ENCODE measurements at regions not wholly inside any gene's neighbourhood (a gene's known extent, or its start where the extent isn't known, plus 50 kb on each side); places are given as distances from the start of the nearest gene placed in this dataset.

DNA sequence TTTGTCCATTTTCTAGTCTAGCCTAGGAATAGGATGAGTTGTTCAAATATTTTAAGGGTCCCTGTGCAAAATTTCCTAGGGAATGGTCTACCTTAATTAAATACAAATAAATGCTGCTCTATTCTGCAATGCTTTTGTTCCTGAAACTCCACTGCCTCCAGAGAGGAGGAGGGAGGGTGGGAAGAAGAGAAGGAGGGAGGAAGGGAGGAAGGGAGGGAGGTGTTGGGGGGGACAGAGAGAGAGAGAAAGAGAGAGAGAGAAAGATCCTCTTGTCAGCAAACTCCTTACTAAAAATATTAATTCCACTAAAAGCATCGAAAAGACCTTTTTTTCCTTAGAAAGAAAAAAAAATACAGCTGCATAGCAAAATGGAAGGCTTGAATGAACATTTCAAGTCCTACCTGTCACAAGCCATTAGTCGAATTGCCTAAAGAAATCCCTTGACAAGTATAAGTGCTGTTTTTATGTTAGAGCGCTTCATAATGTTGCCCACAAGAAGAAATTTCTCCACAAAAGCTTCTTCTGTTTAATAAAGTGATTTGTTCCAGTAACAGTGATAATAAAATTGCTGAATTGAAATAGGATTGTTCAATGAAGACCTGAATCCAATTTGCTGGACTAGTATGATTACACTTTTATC is 106.0 kb downstream of the NKX6-1 start:
- no peak for TF ChIP-seq POLR2A (IDR thresholded peaks at IDR 0.05; ENCODE audit: extremely low read depth, insufficient read length)
- TF ChIP-seq, protein P1, sequence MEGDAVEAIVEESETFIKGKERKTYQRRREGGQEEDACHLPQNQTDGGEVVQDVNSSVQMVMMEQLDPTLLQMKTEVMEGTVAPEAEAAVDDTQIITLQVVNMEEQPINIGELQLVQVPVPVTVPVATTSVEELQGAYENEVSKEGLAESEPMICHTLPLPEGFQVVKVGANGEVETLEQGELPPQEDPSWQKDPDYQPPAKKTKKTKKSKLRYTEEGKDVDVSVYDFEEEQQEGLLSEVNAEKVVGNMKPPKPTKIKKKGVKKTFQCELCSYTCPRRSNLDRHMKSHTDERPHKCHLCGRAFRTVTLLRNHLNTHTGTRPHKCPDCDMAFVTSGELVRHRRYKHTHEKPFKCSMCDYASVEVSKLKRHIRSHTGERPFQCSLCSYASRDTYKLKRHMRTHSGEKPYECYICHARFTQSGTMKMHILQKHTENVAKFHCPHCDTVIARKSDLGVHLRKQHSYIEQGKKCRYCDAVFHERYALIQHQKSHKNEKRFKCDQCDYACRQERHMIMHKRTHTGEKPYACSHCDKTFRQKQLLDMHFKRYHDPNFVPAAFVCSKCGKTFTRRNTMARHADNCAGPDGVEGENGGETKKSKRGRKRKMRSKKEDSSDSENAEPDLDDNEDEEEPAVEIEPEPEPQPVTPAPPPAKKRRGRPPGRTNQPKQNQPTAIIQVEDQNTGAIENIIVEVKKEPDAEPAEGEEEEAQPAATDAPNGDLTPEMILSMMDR (IDR thresholded peaks at IDR 0.05; ENCODE audit: low read depth, low read length), result no peak
- no peak for TF ChIP-seq MYC (IDR thresholded peaks at IDR 0.05; ENCODE audit: low read depth, low read length)
